NCI-H460 (cell line): ENCODE measurements at regions not wholly inside any gene's neighbourhood (a gene's known extent, or its start where the extent isn't known, plus 50 kb on each side); places are given as distances from the start of the nearest gene placed in this dataset.
"Not testable (repeated sequence)": the region's sequence is repeated elsewhere in the genome, so short reads cannot be mapped to it uniquely, and the experiment has no call there.

Experiments
- DNase-seq: peaks from one replicate; pipeline ENCODE4 v3.0.0-alpha.2; 2016; ENCODE audit warnings: low read depth; ENCODE audit errors: extremely low read depth

- no peak for DNase-seq
Measured at GRCh38 chr7:8809320-8809719, 375.9 kb downstream of the NXPH1 start.

- DNase-seq: no peak
Measured at GRCh38 chr7:8817448-8818036, 384.1 kb downstream of the NXPH1 start.

- no peak for DNase-seq
Measured at GRCh38 chr7:8818406-8818805, 385.0 kb downstream of the NXPH1 start.

GRCh38 chr7:8822595-8822994 lies 389.2 kb downstream of the NXPH1 start:
- no peak for DNase-seq

- DNase-seq: no peak
Measured at GRCh38 chr7:8823486-8823885, 390.1 kb downstream of the NXPH1 start.

GRCh38 chr7:8827329-8827728 lies 393.9 kb downstream of the NXPH1 start:
- no peak for DNase-seq

GRCh38 chr7:8829100-8829499 lies 395.7 kb downstream of the NXPH1 start:
- no peak for DNase-seq

- DNase-seq: no peak
Measured at GRCh38 chr7:8831376-8831775, 398.0 kb downstream of the NXPH1 start.

- DNase-seq: no peak
Measured at GRCh38 chr7:8833355-8833754, 399.9 kb downstream of the NXPH1 start.

GRCh38 chr7:8841171-8841570 lies 407.8 kb downstream of the NXPH1 start:
- DNase-seq: no peak

- DNase-seq: no peak
Measured at GRCh38 chr7:8871716-8872115, 438.3 kb downstream of the NXPH1 start.

- no peak for DNase-seq
Measured at GRCh38 chr7:8881916-8882315, 448.5 kb downstream of the NXPH1 start.

GRCh38 chr7:8885480-8886000 lies 452.1 kb downstream of the NXPH1 start:
- DNase-seq: no peak

- DNase-seq: not testable (repeated sequence)
Measured at GRCh38 chr7:8890346-8890745, 456.9 kb downstream of the NXPH1 start.

GRCh38 chr7:8893775-8894174 lies 460.4 kb downstream of the NXPH1 start:
- DNase-seq: no peak

- DNase-seq: no peak
Measured at GRCh38 chr7:8906396-8907075, 473.1 kb downstream of the NXPH1 start.

- no peak for DNase-seq
Measured at GRCh38 chr7:8908889-8909288, 475.5 kb downstream of the NXPH1 start.

GRCh38 chr7:8913682-8914081 lies 480.3 kb downstream of the NXPH1 start:
- DNase-seq: no peak

- no peak for DNase-seq
Measured at GRCh38 chr7:8921807-8922206, 488.4 kb downstream of the NXPH1 start.

- no peak for DNase-seq
Measured at GRCh38 chr7:8922726-8923125, 489.3 kb downstream of the NXPH1 start.

- no peak for DNase-seq
Measured at GRCh38 chr7:8923164-8923806, 489.9 kb downstream of the NXPH1 start.
